H1 (cell line): ENCODE measurements at regions not wholly inside any gene's neighbourhood (a gene's known extent, or its start where the extent isn't known, plus 50 kb on each side); places are given as distances from the start of the nearest gene placed in this dataset.

ENCODE experiments used
- CTCF ChIA-PET: fragments of 300-600 bp; sonication (Branson Sonifier 250); formaldehyde crosslinking; loops from one replicate; lab custom pipeline; 2021; ENCODE audit not compliant: partially characterized antibody; lab: Charles Lee
- POLR2A ChIA-PET: fragments of 300-600 bp; sonication (Branson Sonifier 250); formaldehyde crosslinking; loops from one replicate; lab custom pipeline; 2021; ENCODE audit warnings: inconsistent platforms; ENCODE audit not compliant: partially characterized antibody; lab: Charles Lee
- DNase-seq, 2 experiments: peaks; one replicate each; pipeline versions ENCODE4 v3.0.0 to v3.0.0-alpha.2; 2010 to 2022; ENCODE audit warnings: low spot score in 2 of 2, low read depth in 1 of 2, mixed read lengths in 1 of 2
- FAIRE-seq: peaks from 2 replicates; lab custom pipeline; 2011; peaks lifted over from hg19 to GRCh38; lab: Jason Lieb, UNC
- H2AFZ ChIP-seq: 2 replicates; pipeline ENCODE4 v1.8.1; 2012; ENCODE audit warnings: low read length, inconsistent platforms
- H2AK5ac ChIP-seq: 2 replicates; pipeline ENCODE4 v1.6.1; 2013; ENCODE audit warnings: low read depth, low read length
- H2BK120ac ChIP-seq: replicated peaks from 2 replicates; pipeline ENCODE3; 2013; ENCODE audit warnings: low read depth, low read length, inconsistent platforms
- H2BK12ac ChIP-seq: 2 replicates; pipeline ENCODE4 v1.6.1; 2013; ENCODE audit warnings: low read depth, low read length
- H2BK15ac ChIP-seq: 2 replicates; pipeline ENCODE4 v1.6.1; 2013; ENCODE audit warnings: low read length
- H2BK20ac ChIP-seq: 2 replicates; pipeline ENCODE4 v1.6.1; 2013; ENCODE audit warnings: low read length
- H2BK5ac ChIP-seq: 2 replicates; pipeline ENCODE4 v1.6.1; 2013; ENCODE audit warnings: low read depth, low read length
- H3K14ac ChIP-seq: 2 replicates; pipeline ENCODE4 v1.6.1; 2013; ENCODE audit warnings: inconsistent platforms; ENCODE audit not compliant: insufficient read length
- H3K18ac ChIP-seq: 2 replicates; pipeline ENCODE4 v1.6.1; 2013; ENCODE audit warnings: low read length; ENCODE audit errors: extremely low read depth
- H3K23ac ChIP-seq: 2 replicates; pipeline ENCODE4 v1.6.1; 2013; ENCODE audit warnings: inconsistent platforms; ENCODE audit not compliant: insufficient read length
- H3K23me2 ChIP-seq: 2 replicates; pipeline ENCODE4 v1.6.1; 2013; ENCODE audit warnings: low read depth, low read length
- H3K27ac ChIP-seq: 2 replicates; pipeline ENCODE4 v1.6.1; 2011; ENCODE audit warnings: low read depth, low read length, inconsistent platforms
- H3K27me3 ChIP-seq, 4 experiments: replicated peaks in 1 of 4; 1 replicate in 1 of 4; 2 replicates in 3 of 4; pipeline versions ENCODE4 v1.6.1 to v1.8.1; 2011 to 2013; ENCODE audit warnings: low read length in 3 of 4, mild to moderate bottlenecking in 3 of 4, inconsistent platforms in 2 of 4, mixed read lengths in 2 of 4, moderate library complexity in 1 of 4; ENCODE audit not compliant: control insufficient read depth in 3 of 4, insufficient read depth in 3 of 4; ENCODE audit errors: extremely low read depth in 1 of 4
- H3K36me3 ChIP-seq, 4 experiments: 2 replicates each; pipeline versions ENCODE4 v1.6.1 to v1.8.1; 2011 to 2013; ENCODE audit warnings: mild to moderate bottlenecking in 4 of 4, low read length in 3 of 4, moderate library complexity in 2 of 4, control low read depth in 1 of 4, inconsistent platforms in 1 of 4; ENCODE audit not compliant: insufficient read depth in 4 of 4, control insufficient read depth in 2 of 4
- H3K4ac ChIP-seq: replicated peaks from 2 replicates; pipeline ENCODE3; 2013; ENCODE audit warnings: low read length, low read depth, mixed read lengths, inconsistent platforms; ENCODE audit not compliant: insufficient read length
- H3K4me1 ChIP-seq, 4 experiments: replicated peaks in 1 of 4; 1 replicate in 1 of 4; 2 replicates in 3 of 4; pipeline versions ENCODE4 v1.6.1 to v1.8.1; 2011 to 2013; ENCODE audit warnings: low read length in 3 of 4, inconsistent platforms in 2 of 4, mixed read lengths in 1 of 4; ENCODE audit not compliant: insufficient read depth in 4 of 4, control insufficient read depth in 3 of 4
- H3K4me2 ChIP-seq, 2 experiments: 2 replicates each; pipeline versions ENCODE4 v1.6.1 to v1.8.1; 2011 to 2013; ENCODE audit warnings: low read depth in 2 of 2, low read length in 2 of 2, control low read depth in 1 of 2, inconsistent platforms in 1 of 2, mild to moderate bottlenecking in 1 of 2; ENCODE audit not compliant: insufficient read depth in 1 of 2
- H3K4me3 ChIP-seq, 4 experiments: fragments of 200-600, 300-600 bp in 1 of 4; sonication (generic), shearing (Covaris generic), sonication (Bioruptor Twin) in 1 of 4; 2 replicates each; pipeline versions ENCODE4 v1.5.1 to v1.8.1; 2011 to 2016; ENCODE audit warnings: low read length in 4 of 4, low read depth in 3 of 4, control low read depth in 2 of 4, inconsistent platforms in 2 of 4, mild to moderate bottlenecking in 2 of 4, mixed read lengths in 1 of 4, moderate library complexity in 1 of 4; ENCODE audit not compliant: insufficient read depth in 2 of 4; ENCODE audit errors: extremely low read depth in 1 of 4
- H3K56ac ChIP-seq: replicated peaks from 2 replicates; pipeline ENCODE3; 2013; ENCODE audit warnings: low read depth, mild to moderate bottlenecking, mixed read lengths, low read length, inconsistent platforms; ENCODE audit not compliant: insufficient read length
- H3K79me1 ChIP-seq: 2 replicates; pipeline ENCODE4 v1.6.1; 2013; ENCODE audit warnings: low read depth, low read length, control low read depth
- H3K79me2 ChIP-seq, 2 experiments: 2 replicates each; pipeline versions ENCODE4 v1.6.1 to v1.8.1; 2012 to 2013; ENCODE audit warnings: low read length in 2 of 2, mild to moderate bottlenecking in 2 of 2, inconsistent platforms in 1 of 2; ENCODE audit not compliant: insufficient read depth in 2 of 2, control insufficient read depth in 1 of 2
- H3K9ac ChIP-seq, 4 experiments: replicated peaks in 1 of 4; 1 replicate in 1 of 4; 2 replicates in 3 of 4; pipeline versions ENCODE4 v1.6.1 to v1.8.1; 2011 to 2013; ENCODE audit warnings: low read depth in 3 of 4, low read length in 3 of 4, control low read depth in 2 of 4, mild to moderate bottlenecking in 2 of 4, moderate library complexity in 2 of 4, inconsistent platforms in 1 of 4; ENCODE audit errors: extremely low read depth in 1 of 4
- H3K9me3 ChIP-seq, 2 experiments: 2 replicates each; pipeline versions ENCODE4 v1.6.1 to v1.8.1; 2012 to 2013; ENCODE audit warnings: mild to moderate bottlenecking in 2 of 2, moderate library complexity in 2 of 2, control low read depth in 1 of 2, inconsistent platforms in 1 of 2, low read depth in 1 of 2, low read length in 1 of 2, mixed read lengths in 1 of 2; ENCODE audit not compliant: insufficient read depth in 2 of 2
- H4K20me1 ChIP-seq, 2 experiments: replicated peaks in 1 of 2; 2 replicates each; pipeline versions ENCODE3 to v1.8.1; 2011 to 2013; ENCODE audit warnings: inconsistent platforms in 2 of 2, low read length in 2 of 2, mild to moderate bottlenecking in 1 of 2; ENCODE audit not compliant: insufficient read depth in 2 of 2, control insufficient read depth in 1 of 2
- H4K5ac ChIP-seq: 2 replicates; pipeline ENCODE4 v1.6.1; 2013; ENCODE audit warnings: low read length, low read depth, mixed read lengths, inconsistent platforms; ENCODE audit not compliant: insufficient read length
- H4K8ac ChIP-seq: 2 replicates; pipeline ENCODE4 v1.8.0; 2013; ENCODE audit warnings: mild to moderate bottlenecking, moderate library complexity, low read length, inconsistent platforms; ENCODE audit not compliant: insufficient read depth; ENCODE audit errors: extremely low read depth
- H4K91ac ChIP-seq: replicated peaks from 2 replicates; pipeline ENCODE3; 2013; ENCODE audit warnings: low read length, mixed read lengths, inconsistent platforms; ENCODE audit not compliant: insufficient read length
- CBX5 ChIP-seq: fragments of 300-800, 300-1000 bp; sonication (generic); IDR thresholded peaks from 2 replicates; pipeline ENCODE4 v1.7.1; 2016; ENCODE audit warnings: antibody characterized with exemption, low read length, low read depth
- KDM1A ChIP-seq: fragments of 200-600, 300-600 bp; sonication (generic); IDR thresholded peaks from 2 replicates; pipeline ENCODE4 v1.7.1; 2016; ENCODE audit warnings: mild to moderate bottlenecking, low read length, borderline replicate concordance
- RAD21 ChIP-seq, 2 experiments: IDR thresholded peaks in 1 of 2; conservative IDR thresholded peaks in 1 of 2; 2 replicates each; pipeline ENCODE4 v1.6.1; 2011; ENCODE audit warnings: low read depth in 2 of 2, low read length in 2 of 2, improper control_type of control experiment in 1 of 2, inconsistent platforms in 1 of 2, mild to moderate bottlenecking in 1 of 2, moderate library complexity in 1 of 2
- RBBP5 ChIP-seq: IDR thresholded peaks from 2 replicates; pipeline ENCODE4 v1.7.1; 2012; ENCODE audit warnings: low read depth, mild to moderate bottlenecking, inconsistent platforms, low read length, moderate library complexity, borderline replicate concordance
- RNF2 ChIP-seq: fragments of 200-900, 300-1000 bp; sonication (generic); IDR thresholded peaks from 2 replicates; pipeline ENCODE4 v1.7.1; 2016; ENCODE audit warnings: borderline replicate concordance, low read depth, mild to moderate bottlenecking, antibody characterized with exemption, low read length; ENCODE audit not compliant: poor library complexity, severe bottlenecking; ENCODE audit errors: missing control alignments
- RXRA ChIP-seq: IDR thresholded peaks from 2 replicates; pipeline ENCODE4 v1.6.1; 2011; ENCODE audit warnings: low read depth, mild to moderate bottlenecking, low read length, moderate library complexity; ENCODE audit not compliant: insufficient read depth
- SRF ChIP-seq: IDR thresholded peaks from 2 replicates; pipeline ENCODE4 v1.6.1; 2011; ENCODE audit warnings: mild to moderate bottlenecking, low read depth, low read length, moderate library complexity
- TBP ChIP-seq: IDR thresholded peaks from 2 replicates; pipeline ENCODE4 v1.6.1; 2011; ENCODE audit warnings: low read depth, low read length, improper control_type of control experiment

GRCh38 chr5:144915452-144915851 is 744.8 kb downstream of the KCTD16 start:
- DNase-seq (no peak), FAIRE-seq (no peak)
- Histone ChIP-seq H2AK5ac (no peak overlapping the region), H3K4me2 (no peak overlapping the region), H4K91ac (no peak overlapping the region), H3K18ac (no peak overlapping the region), H3K4ac (no peak overlapping the region), H3K27me3 (no peaks in the 10 kb centered on the region), H2BK15ac (no peak overlapping the region), H4K20me1 (no peaks in the 10 kb centered on the region), H3K79me1 (no peaks in the 10 kb centered on the region), H3K4me3 (no peak overlapping the region), H3K14ac (no peak overlapping the region), H2BK12ac (no peak overlapping the region), H4K5ac (no peak overlapping the region), H3K23ac (no peak overlapping the region), H3K9ac (no peak overlapping the region), H3K4me1 (no peaks in the 10 kb centered on the region), H3K56ac (no peak overlapping the region), H2BK20ac (no peak overlapping the region), H3K36me3 (no peaks in the 10 kb centered on the region), H2BK5ac (no peak overlapping the region), H4K8ac (no peak overlapping the region), H3K23me2 (no peaks in the 10 kb centered on the region), H3K79me2 (no peaks in the 10 kb centered on the region), H3K27ac (no peak overlapping the region), H2BK120ac (no peak overlapping the region), H3K9me3 (no peaks in the 10 kb centered on the region), H2AFZ (no peak overlapping the region)
- CTCF ChIA-PET, result no interaction called here
- TF ChIP-seq SRF, result no peak
- no peak for TF ChIP-seq RAD21 (IDR thresholded peaks at IDR 0.05 in 1 of 2, conservative IDR thresholded peaks at IDR 0.05 in 1 of 2; ENCODE audit: low read depth in 2 of 2, low read length in 2 of 2)
- no peak for TF ChIP-seq RBBP5
- TF ChIP-seq TBP, result no peak
- no peak for TF ChIP-seq CBX5
- TF ChIP-seq KDM1A, result no peak
- TF ChIP-seq RXRA, result no peak
- TF ChIP-seq RNF2, result no peak
- POLR2A ChIA-PET, result no interaction called here
